GM21528 (cell line): ENCODE measurements at regions not wholly inside any gene's neighbourhood (a gene's known extent, or its start where the extent isn't known, plus 50 kb on each side); places are given as distances from the start of the nearest gene placed in this dataset.
A peak's percentile ranks its signal among the peaks of the same experiment; 100 is the strongest.

Experiments used
- ATAC-seq: cut with Tn5 transposase; IDR thresholded peaks from one replicate; pipeline ENCODE4 v1.9.1; 2021; ENCODE audit warnings: mild to moderate bottlenecking, moderate library complexity; ENCODE audit not compliant: unreplicated experiment, low FRiP score

GRCh38 chr12:88411689-88412088 lies 168.6 kb downstream of the KITLG start:
- no peak for ATAC-seq

- ATAC-seq, result no peak
These were observed 166.6 kb downstream of the KITLG start for GRCh38 chr12:88413646-88414045.

DNA sequence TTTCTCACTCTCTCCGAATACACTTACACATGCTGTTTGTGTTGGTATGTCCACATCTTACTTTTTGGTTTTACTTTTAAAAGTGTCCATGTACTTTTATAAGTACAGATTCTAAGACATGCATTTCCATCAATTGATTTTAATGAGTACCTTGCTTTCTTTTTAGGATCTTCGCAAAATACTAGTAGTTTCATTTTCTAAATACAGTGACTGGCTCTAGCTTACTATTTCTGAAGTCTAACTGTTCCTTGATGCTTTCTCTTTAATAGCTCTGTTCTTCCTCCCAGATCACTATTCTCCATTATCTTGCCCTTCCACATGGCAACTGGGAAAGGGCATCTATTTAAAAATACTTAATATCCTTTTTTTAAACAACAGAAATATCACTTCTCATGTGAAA lies 164.1 kb downstream of the KITLG start:
- ATAC-seq, result no peak

DNA sequence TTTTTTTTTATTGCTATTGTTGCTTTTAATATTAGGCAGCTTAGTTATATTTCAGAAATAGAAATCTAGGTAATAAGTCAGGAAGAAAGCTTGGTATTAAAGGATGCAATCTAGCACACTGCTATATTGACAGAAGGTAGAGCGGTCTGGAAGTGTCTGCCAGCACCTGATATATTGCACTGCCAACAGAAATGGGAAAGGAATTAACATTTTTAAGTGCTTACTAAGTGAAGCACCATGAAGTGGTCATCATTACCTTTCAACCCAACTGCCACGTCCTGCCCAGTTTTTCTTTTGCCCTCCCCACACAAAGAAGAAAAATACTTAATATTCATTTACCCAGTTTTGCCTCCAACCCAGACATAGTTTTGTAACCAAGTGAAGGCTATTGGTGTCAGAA lies 163.5 kb downstream of the KITLG start:
- ATAC-seq, result no peak

DNA sequence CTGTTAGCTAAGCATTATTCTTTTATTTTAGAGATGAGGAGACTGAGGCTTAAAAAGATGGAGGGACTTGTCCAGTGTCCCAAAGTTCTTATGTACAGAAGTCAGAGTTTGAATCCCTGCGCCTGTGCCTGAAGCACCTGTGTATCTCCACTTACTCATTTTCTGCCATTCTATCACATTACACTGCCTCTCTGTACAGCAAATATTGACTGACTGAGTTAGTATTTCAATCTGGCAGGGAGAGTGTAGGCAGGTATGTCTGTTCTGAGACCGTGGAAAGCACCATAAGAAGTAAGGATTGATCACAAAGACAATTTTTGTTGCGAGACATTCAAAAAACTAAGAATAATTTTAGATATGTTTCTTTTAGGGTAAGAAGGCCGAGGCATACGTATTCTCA lies 162.7 kb downstream of the KITLG start:
- no peak for ATAC-seq

DNA sequence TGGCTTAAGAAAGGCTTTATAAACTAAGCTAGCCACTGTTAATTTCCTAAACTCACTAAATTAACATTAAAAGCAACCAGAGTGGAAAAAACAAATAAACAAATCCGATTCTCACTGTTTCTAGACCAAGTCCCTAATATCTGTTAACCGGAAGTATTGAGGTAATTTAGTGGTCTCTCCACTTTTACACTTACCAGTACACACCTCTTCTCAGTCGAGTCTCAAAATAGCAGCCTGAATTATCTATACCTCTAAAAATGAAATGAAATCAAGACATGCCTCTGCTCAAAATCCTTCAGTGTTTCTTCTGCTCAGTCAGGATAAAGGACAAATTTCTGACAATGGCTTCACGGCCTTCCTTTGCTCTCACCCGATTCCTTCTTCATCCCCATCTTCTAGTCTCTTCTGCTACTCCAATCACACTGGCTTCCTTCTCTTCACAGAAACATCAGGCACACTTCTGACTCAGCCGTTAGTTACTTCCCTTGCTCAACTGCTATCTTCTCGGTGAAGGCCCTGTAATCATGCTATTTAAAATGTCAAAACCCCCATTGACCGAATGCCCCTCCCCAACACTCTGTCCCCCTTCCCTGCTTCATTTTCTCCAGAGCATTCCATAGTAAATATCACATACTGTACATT lies 161.3 kb downstream of the KITLG start:
- no peak for ATAC-seq

DNA sequence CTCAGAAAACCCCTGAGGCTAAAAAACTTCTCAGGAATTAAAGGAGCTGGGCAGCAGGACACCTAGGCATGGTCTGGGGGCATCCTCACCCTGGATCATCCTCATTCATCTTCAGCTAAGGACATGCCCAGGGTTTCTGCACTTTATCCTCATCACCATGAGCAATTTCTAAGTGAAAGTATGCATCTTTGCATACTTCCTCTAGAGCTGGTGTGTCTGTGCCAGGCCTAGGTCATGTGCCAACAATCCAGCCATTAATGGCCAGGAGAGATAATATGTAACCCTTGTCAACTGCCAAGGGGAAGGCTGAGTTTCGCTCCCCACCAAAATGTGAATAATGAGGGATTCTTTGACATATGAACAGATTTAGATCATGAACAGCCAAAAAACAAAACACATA lies 160.5 kb downstream of the KITLG start:
- no peak for ATAC-seq

GRCh38 chr12:88420457-88420856 lies 159.8 kb downstream of the KITLG start:
- no peak for ATAC-seq

- ATAC-seq, result no peak
These were observed 155.2 kb downstream of the KITLG start for GRCh38 chr12:88424791-88425730.

GRCh38 chr12:88428350-88428749 lies 151.9 kb downstream of the KITLG start:
- ATAC-seq, result no peak

- no peak for ATAC-seq
These were observed 149.0 kb downstream of the KITLG start for GRCh38 chr12:88431246-88431645.

- ATAC-seq, result no peak
These were observed 147.5 kb downstream of the KITLG start for GRCh38 chr12:88432531-88433490.

DNA sequence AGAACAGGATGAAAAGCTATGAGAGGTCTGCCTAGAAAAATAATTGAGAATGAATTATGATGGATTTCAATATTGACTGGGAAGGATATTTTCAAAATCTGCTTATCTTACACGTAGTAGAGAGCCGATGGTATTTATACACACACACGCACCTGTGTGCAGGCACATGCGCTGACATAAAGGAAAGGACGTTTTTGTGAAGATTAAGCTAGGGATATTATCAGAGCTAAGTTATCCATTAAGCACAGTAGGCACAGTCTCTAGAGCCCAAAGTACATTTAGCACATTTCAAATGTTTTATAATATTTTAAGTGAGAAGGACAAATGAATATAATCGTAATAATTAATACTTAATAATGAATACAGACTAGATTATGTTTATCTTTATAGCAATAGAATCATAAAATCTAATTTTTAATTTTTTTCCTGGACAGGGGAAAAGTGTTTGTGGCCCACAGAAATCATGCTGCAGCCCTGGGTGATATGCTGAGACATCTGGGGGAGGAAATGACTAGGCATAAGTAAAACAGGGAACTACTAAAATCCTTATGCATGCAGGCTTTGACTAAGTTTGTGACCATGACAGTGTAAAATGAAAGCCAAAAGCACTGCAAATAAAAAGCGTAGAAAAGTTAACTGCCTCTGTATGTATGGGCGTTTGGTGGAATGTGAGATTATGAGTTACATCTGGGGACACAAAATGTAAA lies 146.1 kb downstream of the KITLG start:
- peak; percentile 82 for ATAC-seq

DNA sequence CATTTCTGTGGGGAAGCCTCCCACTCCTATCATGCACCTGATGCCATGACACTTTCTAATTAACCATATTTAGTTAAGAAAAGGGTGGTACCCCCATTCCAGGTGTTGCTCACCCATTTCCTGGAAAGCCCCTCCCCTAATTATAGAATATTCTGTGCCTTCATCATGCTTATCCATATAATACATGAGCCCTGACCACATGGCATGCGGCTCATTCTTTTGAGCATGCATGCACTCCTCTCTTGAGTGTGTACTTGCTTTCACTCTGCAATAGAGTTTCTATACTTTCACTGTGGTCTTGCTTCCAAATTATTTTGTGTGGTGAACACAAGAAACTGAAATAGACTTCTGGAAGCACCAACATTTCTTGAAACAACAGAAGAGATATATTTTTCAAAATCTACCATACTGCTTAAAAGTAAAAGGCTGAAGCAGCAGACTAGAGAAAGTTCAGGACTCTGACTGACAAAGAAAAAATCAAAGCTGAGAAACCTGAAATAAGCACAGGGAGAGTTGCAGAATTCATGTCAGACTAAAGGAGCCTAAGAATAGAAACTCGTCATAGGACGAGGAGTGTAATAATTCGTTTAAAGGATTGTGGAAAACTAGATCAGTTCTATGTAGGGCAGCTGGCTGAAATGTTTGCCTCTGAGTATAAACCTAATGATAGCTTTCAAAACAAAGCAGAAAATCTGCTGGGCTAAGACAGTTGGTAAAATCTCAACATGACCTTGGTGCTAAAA lies 144.8 kb downstream of the KITLG start:
- ATAC-seq, result no peak

GRCh38 chr12:88437226-88437625 lies 143.0 kb downstream of the KITLG start:
- no peak for ATAC-seq
